Heart left ventricle (tissue), 13 donors: ENCODE measurements at regions not wholly inside any gene's neighbourhood (a gene's known extent, or its start where the extent isn't known, plus 50 kb on each side); places are given as distances from the start of the nearest gene placed in this dataset.

Experiments
- CTCF ChIP-seq, 12 donors: fragments of 200-600 bp; sonication (generic) in 4 of 12; IDR thresholded peaks; one replicate each; pipeline versions ENCODE4 v1.5.0 to v1.8.0; 2018 to 2022; ENCODE audit warnings: antibody characterized with exemption in 12 of 12, mild to moderate bottlenecking in 5 of 12
- POLR2A ChIP-seq, 2 donors: fragments of 450-650 bp; IDR thresholded peaks; one replicate each; pipeline ENCODE4 v1.6.1; 2017; ENCODE audit warnings: antibody characterized with exemption in 2 of 2, mild to moderate bottlenecking in 2 of 2, moderate library complexity in 2 of 2
- donor health status: ischemic (EF 13 %, LVEDD 7.1; RV severe dilation, severe dysfunction).
- donor health status: DM: no; HTN: yes; CAD: no.
- donor health status: DM: no; HTN: no; CAD: no.
- donor health status: ischemic (EF 25% LVEDD 6.9; RV normal size, moderate dysfunction).
- donor health status: ischemic (EF 25% LVEDD 5.7; RV mildly dilated, moderate dysfunction).
- donor health status: ischemic (EF 35%, LVEDD 5.7; RV mildly dilated, moderate dysfunction).
- donor health status: nonischemic (EF 11% LVEDD 7.7; RV severe dilation, severe dysfunction).
- donor health status: DM: yes; HTN: yes; CAD: no.
- donor health status: PGD.
- donor health status: ischemic (EF 29% LVEDD 5.4; RV normal size, mild dysfunction).
- donor health status: nonischemic (EF 23%, LVEDD 6.1; RV moderate dilation, normal function).

GRCh38 chr12:114779647-114780046, 95.7 kb upstream of the TBX3 start:
- no peak for TF ChIP-seq CTCF (IDR thresholded peaks at IDR 0.05)
- TF ChIP-seq POLR2A (IDR thresholded peaks at IDR 0.05) = no peak
